Heart left ventricle (tissue), 13 donors: ENCODE measurements at regions not wholly inside any gene's neighbourhood (a gene's known extent, or its start where the extent isn't known, plus 50 kb on each side); places are given as distances from the start of the nearest gene placed in this dataset.

Experiments
- CTCF ChIP-seq, 12 donors: fragments of 200-600 bp; sonication (generic) in 4 of 12; IDR thresholded peaks; one replicate each; pipeline versions ENCODE4 v1.5.0 to v1.8.0; 2018 to 2022; ENCODE audit warnings: antibody characterized with exemption in 12 of 12, mild to moderate bottlenecking in 5 of 12
- POLR2A ChIP-seq, 2 donors: fragments of 450-650 bp; IDR thresholded peaks; one replicate each; pipeline ENCODE4 v1.6.1; 2017; ENCODE audit warnings: antibody characterized with exemption in 2 of 2, mild to moderate bottlenecking in 2 of 2, moderate library complexity in 2 of 2
- donor health status: ischemic (EF 13 %, LVEDD 7.1; RV severe dilation, severe dysfunction).
- donor health status: DM: no; HTN: yes; CAD: no.
- donor health status: DM: no; HTN: no; CAD: no.
- donor health status: ischemic (EF 25% LVEDD 6.9; RV normal size, moderate dysfunction).
- donor health status: ischemic (EF 25% LVEDD 5.7; RV mildly dilated, moderate dysfunction).
- donor health status: ischemic (EF 35%, LVEDD 5.7; RV mildly dilated, moderate dysfunction).
- donor health status: nonischemic (EF 11% LVEDD 7.7; RV severe dilation, severe dysfunction).
- donor health status: DM: yes; HTN: yes; CAD: no.
- donor health status: PGD.
- donor health status: ischemic (EF 29% LVEDD 5.4; RV normal size, mild dysfunction).
- donor health status: nonischemic (EF 23%, LVEDD 6.1; RV moderate dilation, normal function).

GRCh38 chr2:198950803-198951202 lies 506.9 kb downstream of the SATB2 start:
- no peak for TF ChIP-seq POLR2A (IDR thresholded peaks at IDR 0.05)
- TF ChIP-seq CTCF (IDR thresholded peaks at IDR 0.05) = no peak
